ENCODE measurements at regions not wholly inside any gene's neighbourhood (a gene's known extent, or its start where the extent isn't known, plus 50 kb on each side); places are given as distances from the start of the nearest gene placed in this dataset.

DNA sequence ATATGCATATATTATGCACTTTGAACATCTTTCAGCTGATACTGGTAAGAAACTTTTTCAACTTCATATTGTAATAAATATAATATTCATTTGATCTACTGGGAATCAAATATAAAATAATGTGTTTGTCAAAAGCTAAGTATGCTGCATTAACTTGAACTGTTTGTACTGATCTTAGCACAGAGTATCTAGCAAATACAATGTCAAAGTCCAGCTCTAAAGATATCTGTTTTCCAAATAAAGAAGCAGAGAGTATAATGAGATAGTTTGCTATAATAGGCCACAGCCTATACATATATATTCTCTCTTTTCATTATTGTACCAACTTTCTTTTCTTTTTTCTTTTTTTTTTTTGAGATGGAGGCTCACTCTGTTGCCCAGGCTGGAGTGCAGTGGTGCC is 417.0 kb downstream of the TMEM161B start:
- DNase-seq (ENCODE audit: low spot score) = no peak
- TF ChIP-seq, protein P1, sequence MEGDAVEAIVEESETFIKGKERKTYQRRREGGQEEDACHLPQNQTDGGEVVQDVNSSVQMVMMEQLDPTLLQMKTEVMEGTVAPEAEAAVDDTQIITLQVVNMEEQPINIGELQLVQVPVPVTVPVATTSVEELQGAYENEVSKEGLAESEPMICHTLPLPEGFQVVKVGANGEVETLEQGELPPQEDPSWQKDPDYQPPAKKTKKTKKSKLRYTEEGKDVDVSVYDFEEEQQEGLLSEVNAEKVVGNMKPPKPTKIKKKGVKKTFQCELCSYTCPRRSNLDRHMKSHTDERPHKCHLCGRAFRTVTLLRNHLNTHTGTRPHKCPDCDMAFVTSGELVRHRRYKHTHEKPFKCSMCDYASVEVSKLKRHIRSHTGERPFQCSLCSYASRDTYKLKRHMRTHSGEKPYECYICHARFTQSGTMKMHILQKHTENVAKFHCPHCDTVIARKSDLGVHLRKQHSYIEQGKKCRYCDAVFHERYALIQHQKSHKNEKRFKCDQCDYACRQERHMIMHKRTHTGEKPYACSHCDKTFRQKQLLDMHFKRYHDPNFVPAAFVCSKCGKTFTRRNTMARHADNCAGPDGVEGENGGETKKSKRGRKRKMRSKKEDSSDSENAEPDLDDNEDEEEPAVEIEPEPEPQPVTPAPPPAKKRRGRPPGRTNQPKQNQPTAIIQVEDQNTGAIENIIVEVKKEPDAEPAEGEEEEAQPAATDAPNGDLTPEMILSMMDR (IDR thresholded peaks at IDR 0.05; ENCODE audit: borderline replicate concordance, control extremely low read depth, extremely low read depth, insufficient read depth, missing control alignments) = no peak
- in situ Hi-C loops (cut with MboI; ENCODE audit: low sequenced_read_pairs, unreplicated experiment) = no loop called here

DNA sequence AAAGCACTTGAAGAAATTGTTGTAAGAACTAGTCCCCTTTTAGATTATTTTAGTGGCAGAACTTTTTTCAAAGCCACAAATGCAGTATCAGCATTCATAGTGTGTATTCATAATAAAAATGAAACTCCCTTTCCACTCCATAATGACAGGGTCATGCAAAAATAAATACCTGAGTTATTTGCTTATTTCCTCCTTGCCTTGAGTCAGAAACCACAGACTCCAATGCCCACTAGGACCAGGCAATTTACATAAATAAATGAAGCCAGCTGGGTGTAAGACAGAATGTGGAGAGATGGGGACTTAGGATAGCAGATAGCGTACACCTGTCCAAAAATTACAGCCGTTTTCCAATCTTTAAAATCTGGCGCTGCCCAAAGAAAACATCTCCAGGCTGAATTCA is 417.8 kb downstream of the TMEM161B start:
- no peak for DNase-seq (ENCODE audit: low spot score)
- in situ Hi-C loops (cut with MboI; ENCODE audit: low sequenced_read_pairs, unreplicated experiment) = no loop called here
- TF ChIP-seq, protein P1 (IDR thresholded peaks at IDR 0.05; ENCODE audit: borderline replicate concordance, control extremely low read depth, extremely low read depth, insufficient read depth, missing control alignments) = no peak

DNA sequence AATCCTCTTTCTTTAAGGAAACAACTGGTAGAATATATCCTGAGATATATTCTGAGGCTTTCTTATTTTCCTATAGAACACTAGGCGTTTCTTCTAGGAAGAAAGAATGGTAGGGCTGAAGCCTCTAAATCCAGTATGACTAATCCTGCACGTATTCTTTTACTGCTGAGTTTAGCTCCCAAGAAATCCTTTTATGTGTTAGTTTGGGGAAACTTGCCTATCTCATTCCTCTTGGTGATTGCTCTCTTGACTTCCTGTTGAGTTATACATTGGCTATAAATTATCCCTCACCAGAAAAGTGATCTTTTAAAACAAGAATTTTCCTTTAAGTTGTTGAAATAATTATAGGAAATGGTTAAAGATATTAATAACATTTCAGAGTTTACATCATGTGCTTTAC is 422.9 kb downstream of the TMEM161B start:
- in situ Hi-C loops (cut with MboI; ENCODE audit: low sequenced_read_pairs, unreplicated experiment) = no loop called here
- TF ChIP-seq, protein P1 (IDR thresholded peaks at IDR 0.05; ENCODE audit: borderline replicate concordance, control extremely low read depth, extremely low read depth, insufficient read depth, missing control alignments) = no peak

DNA sequence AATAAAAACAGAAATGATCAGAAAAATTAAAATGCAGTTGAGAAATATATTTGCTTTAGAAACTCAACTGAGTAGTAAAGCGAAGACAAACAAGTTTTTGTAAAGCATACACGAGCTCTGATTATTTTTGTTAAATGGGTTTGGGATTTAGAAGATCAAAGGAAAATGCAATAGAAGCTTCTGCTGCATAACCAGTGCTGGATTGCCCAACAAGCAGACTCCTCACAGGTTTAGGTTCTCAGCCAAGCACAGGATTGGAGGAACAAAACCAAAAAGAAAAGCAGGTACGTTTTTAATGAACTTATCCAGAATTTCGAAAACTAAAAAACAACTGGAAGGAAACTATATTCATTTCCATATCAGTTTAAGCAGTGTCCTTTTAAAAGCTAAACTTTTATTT is 423.8 kb downstream of the TMEM161B start:
- in situ Hi-C loops (cut with MboI; ENCODE audit: low sequenced_read_pairs, unreplicated experiment) = no loop called here
- TF ChIP-seq, protein P1 (IDR thresholded peaks at IDR 0.05; ENCODE audit: borderline replicate concordance, control extremely low read depth, extremely low read depth, insufficient read depth, missing control alignments) = no peak
- DNase-seq (ENCODE audit: low spot score) = no peak

More for the DNA sequence above, 422.9 kb downstream of the TMEM161B start:
- no peak for DNase-seq (ENCODE audit: low spot score)

DNA sequence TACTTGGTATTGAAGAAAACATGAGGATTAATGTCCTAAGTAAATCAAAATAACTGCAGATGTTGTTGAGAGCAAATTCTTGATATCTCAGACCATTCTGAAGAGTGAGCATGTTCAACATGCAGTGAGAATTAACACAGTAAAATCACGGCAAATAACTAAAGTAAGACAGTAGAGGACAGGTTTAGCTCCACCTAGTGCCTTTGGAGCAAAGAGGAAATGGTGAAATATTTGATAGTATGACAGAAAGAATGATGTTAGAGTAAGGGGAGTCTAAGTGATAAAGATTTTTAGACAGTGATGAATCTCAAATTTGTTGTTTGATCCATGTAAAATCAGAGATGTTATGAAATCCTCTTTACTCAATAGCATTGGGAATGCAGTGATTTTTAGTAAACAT is 424.2 kb downstream of the TMEM161B start:
- TF ChIP-seq, protein P1 (IDR thresholded peaks at IDR 0.05; ENCODE audit: borderline replicate concordance, control extremely low read depth, extremely low read depth, insufficient read depth, missing control alignments) = no peak
- DNase-seq (ENCODE audit: low spot score) = no peak
- in situ Hi-C loops (cut with MboI; ENCODE audit: low sequenced_read_pairs, unreplicated experiment) = no loop called here

DNA sequence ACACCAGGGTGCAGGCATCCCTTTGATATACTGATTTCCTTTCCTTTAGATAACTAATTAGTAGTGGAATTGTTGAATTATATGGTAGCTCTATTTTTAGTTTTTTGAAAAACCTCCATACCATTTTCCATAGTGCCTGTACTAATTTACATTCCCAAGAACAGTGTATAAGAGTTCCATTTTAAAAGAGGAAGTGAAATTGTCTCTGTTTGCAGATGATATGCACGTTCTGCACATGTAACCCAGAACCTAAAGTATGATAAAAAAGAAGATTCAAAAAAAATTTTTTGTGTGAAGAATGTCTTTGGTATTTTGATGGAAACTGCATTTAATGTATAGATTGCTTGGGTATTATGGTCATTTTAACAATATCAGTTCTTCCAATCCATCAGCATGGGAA is 424.0 kb upstream of the CCNH start:
- DNase-seq (ENCODE audit: low spot score) = no peak
- TF ChIP-seq, protein P1 (IDR thresholded peaks at IDR 0.05; ENCODE audit: borderline replicate concordance, control extremely low read depth, extremely low read depth, insufficient read depth, missing control alignments) = no peak
- in situ Hi-C loops (cut with MboI; ENCODE audit: low sequenced_read_pairs, unreplicated experiment) = no loop called here

DNA sequence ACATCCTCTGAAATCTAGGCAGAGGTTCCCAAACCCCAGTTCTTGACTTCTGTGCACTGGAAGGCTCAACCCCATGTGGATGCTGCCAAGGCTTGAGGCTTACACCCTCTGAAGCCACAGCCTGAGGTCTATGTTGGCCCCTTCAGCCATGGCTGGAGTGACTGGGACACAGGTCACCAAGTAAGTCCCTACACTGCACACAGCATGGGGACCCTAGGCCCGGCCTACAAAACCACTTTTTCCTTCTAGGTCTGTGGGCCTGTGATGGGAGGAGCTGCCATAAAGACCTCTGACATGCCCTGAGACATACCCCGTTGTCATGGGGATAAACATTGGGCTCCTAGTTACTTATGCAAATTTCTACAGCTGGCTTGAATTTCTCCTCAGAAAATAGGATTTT is 418.8 kb upstream of the CCNH start:
- no peak for DNase-seq (ENCODE audit: low spot score)
- TF ChIP-seq, protein P1 (IDR thresholded peaks at IDR 0.05; ENCODE audit: borderline replicate concordance, control extremely low read depth, extremely low read depth, insufficient read depth, missing control alignments) = no peak
- in situ Hi-C loops (cut with MboI; ENCODE audit: low sequenced_read_pairs, unreplicated experiment) = no loop called here

All from GM13976 (cell line).